PC-9 (cell line): ENCODE measurements at regions not wholly inside any gene's neighbourhood (a gene's known extent, or its start where the extent isn't known, plus 50 kb on each side); places are given as distances from the start of the nearest gene placed in this dataset.

Experiments
- CTCF ChIP-seq: fragments of 200-600 bp; sonication (generic); conservative IDR thresholded peaks from 2 replicates; pipeline ENCODE4 v1.6.1; 2017; ENCODE audit warnings: mixed run types, antibody characterized with exemption, mild to moderate bottlenecking, moderate library complexity
- EZH2 ChIP-seq: fragments of 200-600 bp; sonication (generic); IDR thresholded peaks from 2 replicates; pipeline ENCODE4 v1.8.0; 2017; ENCODE audit warnings: antibody characterized with exemption, low read depth

GRCh38 chr15:25068696-25069095, 113.9 kb downstream of the SNRPN start:
- no peak for TF ChIP-seq CTCF
- TF ChIP-seq EZH2, result no peak
